Sigmoid colon (tissue), 6 donors: ENCODE measurements at regions not wholly inside any gene's neighbourhood (a gene's known extent, or its start where the extent isn't known, plus 50 kb on each side); places are given as distances from the start of the nearest gene placed in this dataset.

ENCODE experiments used
- DNase-seq: peaks from one replicate; pipeline ENCODE4 v3.0.0-alpha.2; 2019
- H3K27ac ChIP-seq, 4 donors: fragments of 200-600 bp; sonication (generic); one replicate each; pipeline ENCODE4 v1.5.1; 2016 to 2019; ENCODE audit warnings: mild to moderate bottlenecking in 1 of 4
- H3K27me3 ChIP-seq, 3 donors: fragments of 200-600 bp; sonication (generic); one replicate each; pipeline ENCODE4 v1.5.1; 2019; ENCODE audit warnings: mild to moderate bottlenecking in 1 of 3
- H3K36me3 ChIP-seq, 4 donors: fragments of 200-600 bp; sonication (generic); one replicate each; pipeline ENCODE4 v1.5.1; 2016 to 2019
- H3K4me1 ChIP-seq, 4 donors: fragments of 200-600 bp; sonication (generic); one replicate each; pipeline ENCODE4 v1.5.1; 2017 to 2019
- H3K4me3 ChIP-seq, 4 donors: fragments of 200-600 bp; sonication (generic); one replicate each; pipeline ENCODE4 v1.5.1; 2017 to 2019; ENCODE audit warnings: mild to moderate bottlenecking in 2 of 4, moderate library complexity in 1 of 4
- H3K9me3 ChIP-seq, 4 donors: fragments of 200-600 bp in 3 of 4; sonication (generic) in 3 of 4; one replicate each; pipeline versions ENCODE4 v1.5.1 to v1.6.1; 2013 to 2019
- CTCF ChIP-seq, 4 experiments: fragments of 450-650 bp in 3 of 4; fragments of 200-600 bp in 1 of 4; IDR thresholded peaks; one replicate each; pipeline ENCODE4 v1.5.1; 2016 to 2019; ENCODE audit warnings: antibody characterized with exemption in 4 of 4, mild to moderate bottlenecking in 3 of 4, moderate library complexity in 2 of 4
- EP300 ChIP-seq, 4 donors: sonication (generic); formaldehyde crosslinking; IDR thresholded peaks; one replicate each; pipeline ENCODE4 v1.6.1; 2017; ENCODE audit warnings: antibody characterized with exemption in 4 of 4
- POLR2A ChIP-seq, 2 donors: fragments of 450-650 bp; IDR thresholded peaks; one replicate each; pipeline ENCODE4 v1.6.1; 2016; ENCODE audit warnings: antibody characterized with exemption in 2 of 2, mild to moderate bottlenecking in 2 of 2, moderate library complexity in 2 of 2
- POLR2AphosphoS5 ChIP-seq, 4 donors: sonication (generic); formaldehyde crosslinking; IDR thresholded peaks; one replicate each; pipeline ENCODE4 v1.6.1; 2017; ENCODE audit warnings: antibody characterized with exemption in 4 of 4
- WGBS, 2 donors: extraction: QIAGEN DNeasy Blood & Tissue Kit; methylation state at CpG; one replicate each; pipeline ENCODE4 v1.1.7; 2013; 5-methylcytosine and 5-hydroxymethylcytosine counted together
- intact Hi-C: fragments of 100-400 bp; cut with DNase I; formaldehyde crosslinking; loops from one replicate; pipeline ENCODE4 v1.15.1; 2023
- donor health status: healthy with polysubstance abuse.
- donor health status: healthy.

- 88 to 91% methylated on average over 3 of the region's 3 CpGs for whole genome bisulfite sequencing, 2 donors
- Histone ChIP-seq H3K36me3 (no peaks in the 10 kb centered on the region), H3K27me3 (no peaks in the 10 kb centered on the region), H3K4me3 (no peak overlapping the region), H3K4me1 (no peaks in the 10 kb centered on the region), H3K9me3 (no peaks in the 10 kb centered on the region), H3K27ac (no peak overlapping the region)
- no peak for TF ChIP-seq EP300 (IDR thresholded peaks at IDR 0.05)
- no peak for TF ChIP-seq POLR2A (IDR thresholded peaks at IDR 0.05)
- no peak for TF ChIP-seq POLR2AphosphoS5 (IDR thresholded peaks at IDR 0.05)
- TF ChIP-seq CTCF (IDR thresholded peaks at IDR 0.05), result no peak
- DNase-seq, result no peak
- intact Hi-C loops, result no loop called here
These were observed 294.7 kb upstream of the CCDC54 start for GRCh38 chr3:107082527-107082926.

- no peak overlapping the region for H3K27ac ChIP-seq
- H3K4me3 ChIP-seq, result no peak overlapping the region
- no peaks in the 10 kb centered on the region for H3K4me1 ChIP-seq
- H3K9me3 ChIP-seq, result no peaks in the 10 kb centered on the region
- intact Hi-C loops, result no loop called here
- TF ChIP-seq POLR2A (IDR thresholded peaks at IDR 0.05) (no peak), CTCF (IDR thresholded peaks at IDR 0.05) (no peak), EP300 (IDR thresholded peaks at IDR 0.05) (no peak), POLR2AphosphoS5 (IDR thresholded peaks at IDR 0.05) (no peak)
- 94 to 97% methylated on average over 3 of the region's 3 CpGs for WGBS, 2 donors
- no peaks in the 10 kb centered on the region for H3K27me3 ChIP-seq
- no peaks in the 10 kb centered on the region for H3K36me3 ChIP-seq
- DNase-seq, result no peak
These were observed 292.0 kb upstream of the CCDC54 start for GRCh38 chr3:107085261-107085660.

GRCh38 chr3:107092121-107092520, 285.1 kb upstream of the CCDC54 start:
- intact Hi-C loops, result no loop called here
- WGBS, 2 donors, result 47 to 71% methylated on average over 3 of the region's 3 CpGs

GRCh38 chr3:107098864-107099263, 278.4 kb upstream of the CCDC54 start:
- intact Hi-C loops, result no loop called here
- Histone ChIP-seq H3K4me3 (no peak overlapping the region), H3K27ac (no peak overlapping the region), H3K4me1 (no peaks in the 10 kb centered on the region), H3K27me3 (no peaks in the 10 kb centered on the region), H3K36me3 (no peaks in the 10 kb centered on the region), H3K9me3 (peaks cover 0 to under 1% (median 0%) of the 10 kb centered on the region in 4 donors)
- TF ChIP-seq POLR2A (IDR thresholded peaks at IDR 0.05), result no peak
- TF ChIP-seq CTCF (IDR thresholded peaks at IDR 0.05), result no peak
- TF ChIP-seq EP300 (IDR thresholded peaks at IDR 0.05), result no peak
- TF ChIP-seq POLR2AphosphoS5 (IDR thresholded peaks at IDR 0.05), result no peak
- DNase-seq, result no peak

More at GRCh38 chr3:107092121-107092520, 285.1 kb upstream of the CCDC54 start:
- Histone ChIP-seq H3K4me3 (no peak overlapping the region), H3K36me3 (no peaks in the 10 kb centered on the region), H3K27ac (no peak overlapping the region), H3K4me1 (no peaks in the 10 kb centered on the region), H3K27me3 (no peaks in the 10 kb centered on the region), H3K9me3 (no peaks in the 10 kb centered on the region)
- no peak for DNase-seq
- TF ChIP-seq EP300 (IDR thresholded peaks at IDR 0.05), result no peak
- TF ChIP-seq CTCF (IDR thresholded peaks at IDR 0.05), result no peak
- no peak for TF ChIP-seq POLR2AphosphoS5 (IDR thresholded peaks at IDR 0.05)
- TF ChIP-seq POLR2A (IDR thresholded peaks at IDR 0.05), result no peak

- Histone ChIP-seq H3K27ac (no peak overlapping the region), H3K36me3 (no peaks in the 10 kb centered on the region), H3K4me3 (no peak overlapping the region), H3K27me3 (no peaks in the 10 kb centered on the region), H3K4me1 (no peaks in the 10 kb centered on the region), H3K9me3 (peaks cover 0 to 2% (median 0%) of the 10 kb centered on the region in 4 donors)
- DNase-seq, result no peak
- 63 to 75% methylated on average over 1 of the region's 1 CpG for WGBS, 2 donors
- intact Hi-C loops, result no loop called here
- no peak for TF ChIP-seq CTCF (IDR thresholded peaks at IDR 0.05)
- TF ChIP-seq POLR2AphosphoS5 (IDR thresholded peaks at IDR 0.05), result no peak
- no peak for TF ChIP-seq EP300 (IDR thresholded peaks at IDR 0.05)
- no peak for TF ChIP-seq POLR2A (IDR thresholded peaks at IDR 0.05)
These were observed 277.1 kb upstream of the CCDC54 start for GRCh38 chr3:107100137-107100536.
